Vagina (tissue), 2 donors: ENCODE measurements at regions not wholly inside any gene's neighbourhood (a gene's known extent, or its start where the extent isn't known, plus 50 kb on each side); places are given as distances from the start of the nearest gene placed in this dataset.

ENCODE experiments used
- CTCF ChIP-seq, 3 experiments: fragments of 450-650 bp in 2 of 3; fragments of 200-600 bp in 1 of 3; sonication (generic) in 1 of 3; IDR thresholded peaks; one replicate each; pipeline ENCODE4 v1.5.1; 2017 to 2019; ENCODE audit warnings: antibody characterized with exemption in 3 of 3, mild to moderate bottlenecking in 2 of 3, moderate library complexity in 2 of 3
- POLR2A ChIP-seq, 2 donors: fragments of 450-650 bp; IDR thresholded peaks; one replicate each; pipeline ENCODE4 v1.6.1; 2017; ENCODE audit warnings: antibody characterized with exemption in 2 of 2, mild to moderate bottlenecking in 2 of 2, moderate library complexity in 2 of 2
- POLR2AphosphoS5 ChIP-seq, 2 donors: sonication (generic); formaldehyde crosslinking; IDR thresholded peaks; one replicate each; pipeline ENCODE4 v1.9.0; 2017; ENCODE audit warnings: antibody characterized with exemption in 2 of 2, mild to moderate bottlenecking in 2 of 2, low read depth in 1 of 2; ENCODE audit not compliant: insufficient read depth in 1 of 2

GRCh38 chr14:95396221-95396620 is 76.5 kb upstream of the CLMN start:
- TF ChIP-seq POLR2A (IDR thresholded peaks at IDR 0.05) (no peak), CTCF (IDR thresholded peaks at IDR 0.05) (no peak), POLR2AphosphoS5 (IDR thresholded peaks at IDR 0.05; ENCODE audit: insufficient read depth in 1 of 2, low read depth in 1 of 2) (no peak)
